ENCODE measurements at regions not wholly inside any gene's neighbourhood (a gene's known extent, or its start where the extent isn't known, plus 50 kb on each side); places are given as distances from the start of the nearest gene placed in this dataset.

DNA sequence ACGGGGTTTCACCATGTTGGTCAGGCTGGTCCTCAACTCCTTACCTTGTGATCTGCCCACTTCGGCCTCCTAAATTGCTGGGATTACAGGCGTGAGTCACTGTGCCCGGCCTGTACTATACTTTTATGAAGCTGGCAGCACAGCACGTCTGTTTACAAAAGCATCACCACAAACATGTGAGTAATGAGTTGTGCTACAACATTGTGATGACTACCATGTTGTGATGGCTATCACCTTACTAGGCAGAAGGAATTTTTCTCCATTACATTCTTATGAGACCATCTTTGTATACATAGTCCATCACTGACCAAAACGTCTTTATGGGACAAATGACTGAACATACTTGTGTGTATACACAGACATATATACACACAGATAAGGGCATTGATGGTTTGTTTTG, 1019.0 kb downstream of the CDH18 start:
- H3K36me3 ChIP-seq (ENCODE audit: control insufficient read depth in 2 of 2, insufficient read depth in 1 of 2, low read length in 2 of 2), result no peaks in the 10 kb centered on the region
- TF ChIP-seq ZNF274 (IDR thresholded peaks at IDR 0.05; ENCODE audit: low read length), result no peak
- no peak for TF ChIP-seq ZNF274 (tag by site-specific recombination; IDR thresholded peaks at IDR 0.05; ENCODE audit: borderline replicate concordance)
- no peak for TF ChIP-seq ZBTB20 (tag by site-specific recombination; IDR thresholded peaks at IDR 0.05)
- TF ChIP-seq GFI1B (tag by site-specific recombination; IDR thresholded peaks at IDR 0.05), result no peak
- no peak for TF ChIP-seq BCL11B (tag by site-specific recombination; IDR thresholded peaks at IDR 0.05; ENCODE audit: low read depth)
- TF ChIP-seq GLIS2 (tag by site-specific recombination; IDR thresholded peaks at IDR 0.05), result no peak
- no peak for TF ChIP-seq ZIC2 (tag by site-specific recombination; IDR thresholded peaks at IDR 0.05)
- TF ChIP-seq ZNF510 (tag by site-specific recombination; IDR thresholded peaks at IDR 0.05; ENCODE audit: insufficient replicate concordance), result no peak
- TF ChIP-seq ZNF174 (tag by site-specific recombination; IDR thresholded peaks at IDR 0.05), result no peak
- TF ChIP-seq, protein P1, sequence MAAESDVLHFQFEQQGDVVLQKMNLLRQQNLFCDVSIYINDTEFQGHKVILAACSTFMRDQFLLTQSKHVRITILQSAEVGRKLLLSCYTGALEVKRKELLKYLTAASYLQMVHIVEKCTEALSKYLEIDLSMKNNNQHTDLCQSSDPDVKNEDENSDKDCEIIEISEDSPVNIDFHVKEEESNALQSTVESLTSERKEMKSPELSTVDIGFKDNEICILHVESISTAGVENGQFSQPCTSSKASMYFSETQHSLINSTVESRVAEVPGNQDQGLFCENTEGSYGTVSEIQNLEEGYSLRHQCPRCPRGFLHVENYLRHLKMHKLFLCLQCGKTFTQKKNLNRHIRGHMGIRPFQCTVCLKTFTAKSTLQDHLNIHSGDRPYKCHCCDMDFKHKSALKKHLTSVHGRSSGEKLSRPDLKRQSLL (tag by site-specific recombination; IDR thresholded peaks at IDR 0.05), result no peak
- no peak for TF ChIP-seq ZNF248 (tag by site-specific recombination; IDR thresholded peaks at IDR 0.05)
- TF ChIP-seq, protein P2, sequence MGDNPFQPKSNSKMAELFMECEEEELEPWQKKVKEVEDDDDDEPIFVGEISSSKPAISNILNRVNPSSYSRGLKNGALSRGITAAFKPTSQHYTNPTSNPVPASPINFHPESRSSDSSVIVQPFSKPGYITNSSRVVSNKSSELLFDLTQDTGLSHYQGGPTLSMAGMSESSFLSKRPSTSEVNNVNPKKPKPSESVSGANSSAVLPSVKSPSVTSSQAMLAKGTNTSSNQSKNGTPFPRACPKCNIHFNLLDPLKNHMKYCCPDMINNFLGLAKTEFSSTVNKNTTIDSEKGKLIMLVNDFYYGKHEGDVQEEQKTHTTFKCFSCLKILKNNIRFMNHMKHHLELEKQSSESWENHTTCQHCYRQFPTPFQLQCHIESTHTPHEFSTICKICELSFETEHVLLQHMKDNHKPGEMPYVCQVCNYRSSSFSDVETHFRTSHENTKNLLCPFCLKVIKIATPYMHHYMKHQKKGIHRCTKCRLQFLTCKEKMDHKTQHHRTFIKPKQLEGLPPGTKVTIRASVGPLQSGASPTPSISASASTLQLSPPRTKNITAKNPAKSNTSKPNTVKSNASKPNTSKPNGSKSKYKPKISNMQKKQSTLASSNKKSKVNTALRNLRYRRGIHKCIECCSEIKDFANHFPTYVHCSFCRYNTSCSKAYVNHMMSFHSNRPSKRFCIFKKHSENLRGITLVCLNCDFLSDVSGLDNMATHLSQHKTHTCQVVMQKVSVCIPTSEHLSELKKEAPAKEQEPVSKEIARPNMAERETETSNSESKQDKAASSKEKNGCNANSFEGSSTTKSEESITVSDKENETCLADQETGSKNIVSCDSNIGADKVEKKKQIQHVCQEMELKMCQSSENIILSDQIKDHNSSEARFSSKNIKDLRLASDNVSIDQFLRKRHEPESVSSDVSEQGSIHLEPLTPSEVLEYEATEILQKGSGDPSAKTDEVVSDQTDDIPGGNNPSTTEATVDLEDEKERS (tag by site-specific recombination; IDR thresholded peaks at IDR 0.05), result no peak
- TF ChIP-seq ZNF184 (tag by site-specific recombination; IDR thresholded peaks at IDR 0.05), result no peak
- TF ChIP-seq ZNF214 (tag by site-specific recombination; IDR thresholded peaks at IDR 0.05; ENCODE audit: borderline replicate concordance), result no peak
- TF ChIP-seq SP2 (tag by site-specific recombination; IDR thresholded peaks at IDR 0.05), result no peak
- no peak for TF ChIP-seq ZBTB48 (tag by site-specific recombination; IDR thresholded peaks at IDR 0.05)
- TF ChIP-seq SETDB1 (IDR thresholded peaks at IDR 0.05; ENCODE audit: insufficient read length, low read length), result no peak
- no peak for TF ChIP-seq ZNF501 (tag by site-specific recombination; IDR thresholded peaks at IDR 0.05)
- no peak for TF ChIP-seq ZNF473 (tag by site-specific recombination; IDR thresholded peaks at IDR 0.05)
- H3K4me3 ChIP-seq (ENCODE audit: low read depth, low read length), result no peak overlapping the region
- ChIA-PET CTCF (interaction anchor here (0.7 kb wide), 1 partner anchor 35 kb away, joined by 3 read pairs; no protein-coding TSS in a partner anchor), POLR2A (no interaction called here)
- no peaks in the 10 kb centered on the region for H3K9me3 ChIP-seq (ENCODE audit: control insufficient read depth, insufficient read depth, low read depth, low read length)
- no peaks in the 10 kb centered on the region for H3K4me1 ChIP-seq (ENCODE audit: control insufficient read depth, insufficient read depth, low read length)
- H3K27ac ChIP-seq (ENCODE audit: extremely low read depth, low read depth, low read length), result no peak overlapping the region

DNA sequence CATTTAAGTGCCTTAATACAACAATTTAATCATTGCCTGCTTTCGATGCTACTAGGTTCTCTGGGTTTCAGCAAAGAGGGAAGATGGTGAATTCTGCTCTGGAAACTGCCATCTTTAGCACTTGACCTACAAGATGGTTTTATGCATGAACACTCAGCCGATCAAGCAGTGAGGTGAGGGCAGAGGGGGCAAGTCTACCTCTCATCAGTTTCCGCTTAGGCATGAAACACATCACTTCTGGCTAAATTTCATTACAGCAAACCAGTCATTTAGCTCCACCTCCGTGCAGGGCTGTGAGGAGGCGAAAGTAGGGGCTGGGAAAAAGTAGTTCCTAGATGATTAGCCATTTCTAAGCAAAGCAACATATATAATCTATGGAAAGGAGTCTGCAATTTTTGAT, 1018.0 kb downstream of the CDH18 start:
- no peaks in the 10 kb centered on the region for H3K36me3 ChIP-seq (ENCODE audit: control insufficient read depth in 2 of 2, insufficient read depth in 1 of 2, low read length in 2 of 2)
- H3K9me3 ChIP-seq (ENCODE audit: control insufficient read depth, insufficient read depth, low read depth, low read length), result no peaks in the 10 kb centered on the region
- H3K4me1 ChIP-seq (ENCODE audit: control insufficient read depth, insufficient read depth, low read length), result no peaks in the 10 kb centered on the region
- no peak overlapping the region for H3K4me3 ChIP-seq (ENCODE audit: low read depth, low read length)
- no peak overlapping the region for H3K27ac ChIP-seq (ENCODE audit: extremely low read depth, low read depth, low read length)
- ChIA-PET CTCF (no interaction called here), POLR2A (no interaction called here)
- TF ChIP-seq SCRT2 (tag by site-specific recombination; IDR thresholded peaks at IDR 0.05), result no peak
- no peak for TF ChIP-seq TCF7L2 (IDR thresholded peaks at IDR 0.05; ENCODE audit: borderline replicate concordance, low read depth, low read length)
- TF ChIP-seq, protein P3, sequence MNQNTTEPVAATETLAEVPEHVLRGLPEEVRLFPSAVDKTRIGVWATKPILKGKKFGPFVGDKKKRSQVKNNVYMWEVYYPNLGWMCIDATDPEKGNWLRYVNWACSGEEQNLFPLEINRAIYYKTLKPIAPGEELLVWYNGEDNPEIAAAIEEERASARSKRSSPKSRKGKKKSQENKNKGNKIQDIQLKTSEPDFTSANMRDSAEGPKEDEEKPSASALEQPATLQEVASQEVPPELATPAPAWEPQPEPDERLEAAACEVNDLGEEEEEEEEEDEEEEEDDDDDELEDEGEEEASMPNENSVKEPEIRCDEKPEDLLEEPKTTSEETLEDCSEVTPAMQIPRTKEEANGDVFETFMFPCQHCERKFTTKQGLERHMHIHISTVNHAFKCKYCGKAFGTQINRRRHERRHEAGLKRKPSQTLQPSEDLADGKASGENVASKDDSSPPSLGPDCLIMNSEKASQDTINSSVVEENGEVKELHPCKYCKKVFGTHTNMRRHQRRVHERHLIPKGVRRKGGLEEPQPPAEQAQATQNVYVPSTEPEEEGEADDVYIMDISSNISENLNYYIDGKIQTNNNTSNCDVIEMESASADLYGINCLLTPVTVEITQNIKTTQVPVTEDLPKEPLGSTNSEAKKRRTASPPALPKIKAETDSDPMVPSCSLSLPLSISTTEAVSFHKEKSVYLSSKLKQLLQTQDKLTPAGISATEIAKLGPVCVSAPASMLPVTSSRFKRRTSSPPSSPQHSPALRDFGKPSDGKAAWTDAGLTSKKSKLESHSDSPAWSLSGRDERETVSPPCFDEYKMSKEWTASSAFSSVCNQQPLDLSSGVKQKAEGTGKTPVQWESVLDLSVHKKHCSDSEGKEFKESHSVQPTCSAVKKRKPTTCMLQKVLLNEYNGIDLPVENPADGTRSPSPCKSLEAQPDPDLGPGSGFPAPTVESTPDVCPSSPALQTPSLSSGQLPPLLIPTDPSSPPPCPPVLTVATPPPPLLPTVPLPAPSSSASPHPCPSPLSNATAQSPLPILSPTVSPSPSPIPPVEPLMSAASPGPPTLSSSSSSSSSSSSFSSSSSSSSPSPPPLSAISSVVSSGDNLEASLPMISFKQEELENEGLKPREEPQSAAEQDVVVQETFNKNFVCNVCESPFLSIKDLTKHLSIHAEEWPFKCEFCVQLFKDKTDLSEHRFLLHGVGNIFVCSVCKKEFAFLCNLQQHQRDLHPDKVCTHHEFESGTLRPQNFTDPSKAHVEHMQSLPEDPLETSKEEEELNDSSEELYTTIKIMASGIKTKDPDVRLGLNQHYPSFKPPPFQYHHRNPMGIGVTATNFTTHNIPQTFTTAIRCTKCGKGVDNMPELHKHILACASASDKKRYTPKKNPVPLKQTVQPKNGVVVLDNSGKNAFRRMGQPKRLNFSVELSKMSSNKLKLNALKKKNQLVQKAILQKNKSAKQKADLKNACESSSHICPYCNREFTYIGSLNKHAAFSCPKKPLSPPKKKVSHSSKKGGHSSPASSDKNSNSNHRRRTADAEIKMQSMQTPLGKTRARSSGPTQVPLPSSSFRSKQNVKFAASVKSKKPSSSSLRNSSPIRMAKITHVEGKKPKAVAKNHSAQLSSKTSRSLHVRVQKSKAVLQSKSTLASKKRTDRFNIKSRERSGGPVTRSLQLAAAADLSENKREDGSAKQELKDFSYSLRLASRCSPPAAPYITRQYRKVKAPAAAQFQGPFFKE (tag by site-specific recombination; IDR thresholded peaks at IDR 0.05; ENCODE audit: borderline replicate concordance), result no peak
- TF ChIP-seq ZNF214 (tag by site-specific recombination; IDR thresholded peaks at IDR 0.05; ENCODE audit: borderline replicate concordance), result no peak
- no peak for TF ChIP-seq ZBTB20 (tag by site-specific recombination; IDR thresholded peaks at IDR 0.05)
- no peak for TF ChIP-seq ZNF513 (tag by site-specific recombination; IDR thresholded peaks at IDR 0.05)
- TF ChIP-seq, protein P4, sequence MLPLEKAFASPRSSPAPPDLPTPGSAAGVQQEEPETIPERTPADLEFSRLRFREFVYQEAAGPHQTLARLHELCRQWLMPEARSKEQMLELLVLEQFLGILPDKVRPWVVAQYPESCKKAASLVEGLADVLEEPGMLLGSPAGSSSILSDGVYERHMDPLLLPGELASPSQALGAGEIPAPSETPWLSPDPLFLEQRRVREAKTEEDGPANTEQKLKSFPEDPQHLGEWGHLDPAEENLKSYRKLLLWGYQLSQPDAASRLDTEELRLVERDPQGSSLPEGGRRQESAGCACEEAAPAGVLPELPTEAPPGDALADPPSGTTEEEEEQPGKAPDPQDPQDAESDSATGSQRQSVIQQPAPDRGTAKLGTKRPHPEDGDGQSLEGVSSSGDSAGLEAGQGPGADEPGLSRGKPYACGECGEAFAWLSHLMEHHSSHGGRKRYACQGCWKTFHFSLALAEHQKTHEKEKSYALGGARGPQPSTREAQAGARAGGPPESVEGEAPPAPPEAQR (tag by site-specific recombination; IDR thresholded peaks at IDR 0.05), result no peak

Data from HEK293 (cell line).